Endothelial cell of umbilical vein (primary cell): ENCODE measurements at regions not wholly inside any gene's neighbourhood (a gene's known extent, or its start where the extent isn't known, plus 50 kb on each side); places are given as distances from the start of the nearest gene placed in this dataset.

Experiments
- BruUV-seq: library from RNA; stranded (reverse); fragments of 400-500 nt; replicated peaks from 2 replicates; lab custom pipeline; 2021; lab: Mats Ljungman, UMichigan
- CTCF ChIA-PET: fragments of 300-600, 350-600 bp; sonication (Branson Sonifier 250); formaldehyde crosslinking; loops from one replicate; lab custom pipeline; 2021; ENCODE audit warnings: antibody characterized with exemption, inconsistent platforms; lab: Charles Lee
- POLR2A ChIA-PET: fragments of 300-600, 350-600 bp; sonication (Branson Sonifier 250); formaldehyde crosslinking; loops from one replicate; lab custom pipeline; 2021; ENCODE audit warnings: antibody characterized with exemption, inconsistent platforms; lab: Charles Lee
- DNase-seq: peaks from one replicate; pipeline ENCODE4 v3.0.0-alpha.2; 2011; ENCODE audit warnings: low read depth, low spot score
- FAIRE-seq: peaks from 2 replicates; lab custom pipeline; 2011; peaks lifted over from hg19 to GRCh38; lab: Jason Lieb, UNC
- H2AFZ ChIP-seq: 2 replicates; pipeline ENCODE4 v1.6.0; 2012; ENCODE audit warnings: low read depth, low read length, control low read depth, inconsistent platforms
- H3K27ac ChIP-seq: 2 replicates; pipeline ENCODE4 v1.5.1; 2011; ENCODE audit warnings: low read depth, mild to moderate bottlenecking, control low read depth, low read length, moderate library complexity; ENCODE audit not compliant: insufficient read depth
- H3K27me3 ChIP-seq, 2 experiments: 2 replicates each; pipeline versions ENCODE4 v1.6.0 to v1.6.1; 2011; ENCODE audit warnings: low read length in 2 of 2, mixed read lengths in 1 of 2; ENCODE audit not compliant: control insufficient read depth in 2 of 2, insufficient read depth in 2 of 2
- H3K36me3 ChIP-seq, 2 experiments: 2 replicates in 1 of 2; 3 replicates in 1 of 2; pipeline ENCODE4 v1.5.1; 2011; ENCODE audit warnings: low read length in 2 of 2, mild to moderate bottlenecking in 1 of 2, moderate library complexity in 1 of 2; ENCODE audit not compliant: control insufficient read depth in 2 of 2, insufficient read depth in 2 of 2; ENCODE audit errors: extremely low read depth in 1 of 2
- H3K4me1 ChIP-seq: 3 replicates; pipeline ENCODE4 v1.5.1; 2011; ENCODE audit warnings: mild to moderate bottlenecking, low read length; ENCODE audit not compliant: control insufficient read depth, insufficient read depth; ENCODE audit errors: extremely low read depth
- H3K4me2 ChIP-seq: 2 replicates; pipeline ENCODE4 v1.6.1; 2011; ENCODE audit warnings: low read length, control low read depth, mixed read lengths; ENCODE audit not compliant: insufficient read depth
- H3K4me3 ChIP-seq, 3 experiments: fragments of 200-600 bp in 1 of 3; sonication (generic), shearing (Covaris generic) in 1 of 3; replicated peaks in 1 of 3; 2 replicates each; pipeline ENCODE4 v1.5.1; 2011 to 2016; ENCODE audit warnings: control low read depth in 3 of 3, low read length in 3 of 3, mild to moderate bottlenecking in 2 of 3, inconsistent platforms in 1 of 3, low read depth in 1 of 3, moderate library complexity in 1 of 3; ENCODE audit not compliant: insufficient read depth in 1 of 3
- H3K79me2 ChIP-seq: 2 replicates; pipeline ENCODE4 v1.6.0; 2012; ENCODE audit warnings: low read length, inconsistent platforms; ENCODE audit not compliant: control insufficient read depth, insufficient read depth
- H3K9ac ChIP-seq: replicated peaks from 2 replicates; pipeline ENCODE3; 2011; ENCODE audit warnings: low read length, control low read depth; ENCODE audit not compliant: insufficient read depth; ENCODE audit errors: extremely low read depth
- H3K9me1 ChIP-seq: replicated peaks from 3 replicates; pipeline ENCODE4 v1.6.0; 2011; ENCODE audit warnings: mild to moderate bottlenecking, low read length; ENCODE audit not compliant: control insufficient read depth, insufficient read depth; ENCODE audit errors: extremely low read depth
- H3K9me3 ChIP-seq: replicated peaks from 2 replicates; pipeline ENCODE4 v1.5.1; 2012; ENCODE audit warnings: low read length, inconsistent platforms; ENCODE audit not compliant: control insufficient read depth, insufficient read depth
- H4K20me1 ChIP-seq: replicated peaks from 2 replicates; pipeline ENCODE3; 2011; ENCODE audit warnings: mild to moderate bottlenecking, low read length; ENCODE audit not compliant: control insufficient read depth, insufficient read depth; ENCODE audit errors: extremely low read depth
- CTCF ChIP-seq, 2 donors: IDR thresholded peaks; 1 replicate in 1 of 2; 2 replicates in 1 of 2; pipeline ENCODE4 v1.5.1; 2011; ENCODE audit warnings: low read length in 2 of 2, mild to moderate bottlenecking in 2 of 2, moderate library complexity in 2 of 2, control low read depth in 1 of 2, inconsistent platforms in 1 of 2, low read depth in 1 of 2; ENCODE audit not compliant: insufficient read depth in 1 of 2; ENCODE audit errors: extremely low read depth in 1 of 2
- EZH2 ChIP-seq: IDR thresholded peaks from 2 replicates; pipeline ENCODE4 v1.6.1; 2012; ENCODE audit warnings: borderline replicate concordance, low read depth, mild to moderate bottlenecking, moderate library complexity, low read length, inconsistent platforms; ENCODE audit not compliant: severe bottlenecking
- FOS ChIP-seq: IDR thresholded peaks from 2 replicates; pipeline ENCODE4 v1.6.1; 2011; ENCODE audit warnings: mild to moderate bottlenecking, low read length, moderate library complexity, borderline replicate concordance; ENCODE audit not compliant: insufficient read depth
- GATA2 ChIP-seq: IDR thresholded peaks from 2 replicates; pipeline ENCODE4 v1.7.0; 2011; ENCODE audit warnings: low read depth, mild to moderate bottlenecking, moderate library complexity, mixed read lengths, low read length; ENCODE audit not compliant: insufficient read length, insufficient read depth
- JUN ChIP-seq: IDR thresholded peaks from 2 replicates; pipeline ENCODE4 v1.6.1; 2011; ENCODE audit warnings: borderline replicate concordance, low read depth; ENCODE audit not compliant: insufficient read length, insufficient read depth
- MAX ChIP-seq: IDR thresholded peaks from 2 replicates; pipeline ENCODE4 v1.6.1; 2011; ENCODE audit not compliant: insufficient read depth, insufficient read length
- MYC ChIP-seq: IDR thresholded peaks from one replicate; pipeline ENCODE4 v1.6.1; 2011; ENCODE audit warnings: mild to moderate bottlenecking, low read depth, low read length
- POLR2A ChIP-seq: IDR thresholded peaks from 2 replicates; pipeline ENCODE4 v1.6.1; 2012; ENCODE audit warnings: low read depth, mild to moderate bottlenecking, control low read depth, low read length
- POLR2AphosphoS5 ChIP-seq: IDR thresholded peaks from 2 replicates; pipeline ENCODE4 v1.6.1; 2012; ENCODE audit warnings: low read depth, mild to moderate bottlenecking, control low read depth, low read length, moderate library complexity; ENCODE audit not compliant: insufficient read depth
- dilution Hi-C: fragments of 300-500 bp; cut with MboI; formaldehyde crosslinking; loops from one replicate; pipeline ENCODE4 v1.15.0; 2019; ENCODE audit warnings: low sequenced_read_pairs; ENCODE audit not compliant: extremely low pct_ligation_motif_present
- intact Hi-C: fragments of 100-400 bp; cut with micrococcal nuclease; formaldehyde crosslinking; loops from one replicate; pipeline ENCODE4 v1.10.0; 2022

- dilution Hi-C loops (no loop called here), intact Hi-C loops (no loop called here)
- no TSS peak for BruUV-seq
- Histone ChIP-seq H3K79me2 (no peaks in the 10 kb centered on the region), H3K9me3 (no peaks in the 10 kb centered on the region), H3K36me3 (no peaks in the 10 kb centered on the region), H3K9me1 (no peaks in the 10 kb centered on the region), H3K27ac (no peak overlapping the region), H4K20me1 (no peaks in the 10 kb centered on the region), H3K4me1 (no peaks in the 10 kb centered on the region), H3K4me3 (no peak overlapping the region), H3K4me2 (no peak overlapping the region), H3K9ac (no peak overlapping the region), H3K27me3 (no peaks in the 10 kb centered on the region), H2AFZ (no peak overlapping the region)
- FAIRE-seq (no peak), DNase-seq (no peak)
- POLR2A ChIA-PET, result no interaction called here
- no peak for TF ChIP-seq POLR2A
- TF ChIP-seq FOS, result no peak
- TF ChIP-seq CTCF (IDR thresholded peaks at IDR 0.05; ENCODE audit: extremely low read depth in 1 of 2, insufficient read depth in 1 of 2, low read depth in 1 of 2, low read length in 2 of 2), result no peak
- no peak for TF ChIP-seq MAX
- CTCF ChIA-PET, result no interaction called here
Observed at GRCh38 chr16:61366006-61366405, 670.2 kb downstream of the CDH8 start.

- no peaks in the 10 kb centered on the region for H3K79me2 ChIP-seq
- no peaks in the 10 kb centered on the region for H3K9me3 ChIP-seq
- TF ChIP-seq MYC, result no peak
- TF ChIP-seq GATA2, result no peak
- no peak for TF ChIP-seq POLR2A
- TF ChIP-seq POLR2AphosphoS5, result no peak
- no peak for TF ChIP-seq CTCF (IDR thresholded peaks at IDR 0.05; ENCODE audit: extremely low read depth in 1 of 2, insufficient read depth in 1 of 2, low read depth in 1 of 2, low read length in 2 of 2)
- TF ChIP-seq JUN, result no peak
- TF ChIP-seq FOS, result no peak
- no peak for TF ChIP-seq MAX
- no peak for TF ChIP-seq EZH2
- no peaks in the 10 kb centered on the region for H4K20me1 ChIP-seq
- no peak overlapping the region for H2AFZ ChIP-seq
- no peak overlapping the region for H3K9ac ChIP-seq
- no peaks in the 10 kb centered on the region for H3K9me1 ChIP-seq
- no TSS peak for BruUV-seq
- no peak overlapping the region for H3K27ac ChIP-seq
- no peaks in the 10 kb centered on the region for H3K4me1 ChIP-seq
- DNase-seq (no peak), FAIRE-seq (no peak)
- no peak overlapping the region for H3K4me3 ChIP-seq
- dilution Hi-C loops, result no loop called here
- POLR2A ChIA-PET, result no interaction called here
- H3K27me3 ChIP-seq, result no peaks in the 10 kb centered on the region
- H3K4me2 ChIP-seq, result no peak overlapping the region
- intact Hi-C loops, result no loop called here
- CTCF ChIA-PET, result no interaction called here
- no peaks in the 10 kb centered on the region for H3K36me3 ChIP-seq
Observed at GRCh38 chr16:61364990-61365389, 671.2 kb downstream of the CDH8 start.
